Stimulated activated CD4-positive, alpha-beta T cell treated with anti-CD3 and anti-CD28 coated beads, Interleukin-15, amount 100 ng/mL, for 1 hour (primary cell): ENCODE measurements at regions not wholly inside any gene's neighbourhood (a gene's known extent, or its start where the extent isn't known, plus 50 kb on each side); places are given as distances from the start of the nearest gene placed in this dataset.
"Not testable (repeated sequence)": the region's sequence is repeated elsewhere in the genome, so short reads cannot be mapped to it uniquely, and the experiment has no call there.

Source experiments
- DNase-seq, 2 donors: peaks; one replicate each; pipeline ENCODE4 v3.0.0-alpha.2; 2020; ENCODE audit warnings: low read depth in 1 of 2, low spot score in 1 of 2

DNA sequence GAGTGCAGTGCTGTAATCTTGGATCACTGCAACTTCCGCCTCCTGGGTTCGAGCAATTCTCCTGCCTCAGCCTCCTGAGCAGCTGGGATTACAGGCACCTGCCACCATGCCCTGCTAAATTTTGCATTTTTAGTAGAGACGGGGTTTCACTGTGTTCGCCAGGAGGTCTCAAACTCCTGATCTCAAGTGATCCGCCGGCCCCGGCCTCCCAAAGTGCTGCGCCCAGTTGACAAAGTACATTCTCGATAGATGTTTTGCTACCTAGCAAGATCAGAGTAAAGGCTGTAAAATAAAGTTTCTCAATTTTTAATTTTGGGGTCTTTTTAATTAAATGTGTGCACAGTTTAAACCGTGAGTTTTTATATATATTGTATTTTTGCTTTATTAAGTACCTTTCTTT is 248.9 kb downstream of the CCER1 start:
- DNase-seq = no peak

DNA sequence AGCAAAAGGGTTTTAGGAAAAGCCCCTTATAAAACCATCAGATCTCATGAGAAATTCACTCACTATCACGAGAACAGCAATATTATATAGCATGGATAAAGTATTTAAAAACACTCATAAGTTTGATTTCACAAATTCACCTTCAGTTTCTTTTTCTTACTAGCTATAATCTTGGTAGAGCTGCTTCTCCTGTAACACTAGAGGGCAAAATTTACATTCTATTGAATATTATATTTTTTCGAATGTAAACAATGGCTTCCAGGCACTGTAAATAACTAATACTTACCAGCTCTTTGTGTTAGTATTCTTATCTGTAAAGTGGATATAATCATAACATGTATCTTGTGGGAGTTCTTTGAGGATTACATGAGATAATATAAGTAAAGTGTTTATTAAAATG is 259.6 kb downstream of the CCER1 start:
- no peak for DNase-seq

- DNase-seq = no peak
These were observed 264.9 kb downstream of the CCER1 start for GRCh38 chr12:90690120-90690519.

GRCh38 chr12:90687682-90688081 is 267.3 kb downstream of the CCER1 start:
- DNase-seq = not testable (repeated sequence)

- DNase-seq = no peak
These were observed 271.1 kb downstream of the CCER1 start for GRCh38 chr12:90683871-90684270.

DNA sequence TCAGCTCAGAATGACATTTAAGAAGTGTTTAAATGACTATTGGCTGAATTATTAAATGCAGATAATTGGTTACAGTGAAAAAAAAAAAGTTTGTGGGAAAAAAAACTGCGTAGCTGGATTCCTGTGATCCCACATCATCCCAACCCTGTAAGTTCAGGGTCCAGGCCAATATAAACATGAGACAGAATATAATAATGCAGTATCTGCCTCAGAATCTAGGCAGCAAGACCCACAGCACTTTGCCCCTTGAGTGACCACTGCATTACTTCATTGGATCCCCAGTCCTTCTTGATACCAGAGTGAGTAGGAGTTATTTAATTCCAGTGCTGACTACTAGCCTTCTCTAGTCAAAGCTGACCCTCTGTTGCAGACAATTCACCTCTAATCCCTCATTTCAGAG is 272.6 kb downstream of the CCER1 start:
- DNase-seq = no peak

DNA sequence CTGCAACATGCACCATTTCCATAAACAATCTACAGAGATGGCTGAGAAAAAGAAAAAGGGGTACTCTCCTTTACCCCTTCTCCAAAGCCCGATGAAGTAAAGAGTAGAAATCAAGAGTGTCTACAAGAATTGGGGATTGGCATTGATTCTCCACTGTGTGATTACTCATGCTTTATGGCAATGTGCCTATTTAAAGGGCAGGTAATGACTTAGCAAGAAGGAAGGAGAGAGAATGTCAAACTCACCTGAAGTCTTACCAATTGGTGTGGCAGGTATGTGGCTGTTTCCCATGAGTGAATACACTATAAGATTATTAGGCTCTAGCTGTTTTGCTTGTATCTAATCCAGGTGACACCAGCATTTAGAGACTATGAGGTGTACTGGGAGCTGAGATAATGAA is 275.3 kb downstream of the CCER1 start:
- DNase-seq = no peak

GRCh38 chr12:90677552-90677951 is 277.4 kb downstream of the CCER1 start:
- no peak for DNase-seq

- DNase-seq = no peak
These were observed 277.9 kb downstream of the CCER1 start for GRCh38 chr12:90677055-90677454.

DNA sequence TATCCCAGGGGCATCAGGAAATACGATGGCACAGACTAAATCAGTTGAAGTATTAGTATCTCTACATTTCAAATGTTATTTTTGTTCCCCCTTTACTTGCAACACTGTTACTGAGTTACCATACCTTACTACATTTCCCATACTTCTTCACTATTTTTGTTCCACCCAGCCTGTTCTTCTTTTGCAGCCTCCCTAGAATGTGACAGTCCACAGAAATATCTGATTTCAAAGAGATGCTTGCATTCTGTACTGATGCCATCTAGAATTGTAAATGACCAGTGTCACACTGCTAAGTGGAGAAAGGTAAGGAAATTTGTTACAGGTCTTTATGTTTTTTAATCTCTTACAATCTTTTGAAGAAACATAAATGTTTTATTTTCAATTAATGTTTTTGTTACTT is 279.9 kb downstream of the CCER1 start:
- DNase-seq = no peak

DNA sequence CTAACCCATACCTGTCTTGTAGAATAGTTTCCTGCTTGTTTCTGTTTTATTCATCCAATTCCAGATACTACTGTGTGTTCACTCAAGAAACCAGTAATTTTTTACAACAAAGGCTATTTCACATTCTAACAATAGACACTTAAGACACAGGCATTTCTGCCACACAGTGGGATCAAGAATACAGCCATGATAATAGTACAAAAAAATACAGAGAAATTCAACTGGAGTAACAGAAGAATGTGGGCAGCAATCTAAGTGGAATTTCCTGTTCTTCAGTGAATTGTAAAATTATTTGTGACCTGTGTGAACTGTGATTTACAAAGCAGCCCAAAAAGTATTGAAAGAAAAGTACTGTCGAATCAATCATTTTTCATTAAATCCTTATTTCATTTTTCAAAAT is 282.9 kb downstream of the CCER1 start:
- DNase-seq = no peak

DNA sequence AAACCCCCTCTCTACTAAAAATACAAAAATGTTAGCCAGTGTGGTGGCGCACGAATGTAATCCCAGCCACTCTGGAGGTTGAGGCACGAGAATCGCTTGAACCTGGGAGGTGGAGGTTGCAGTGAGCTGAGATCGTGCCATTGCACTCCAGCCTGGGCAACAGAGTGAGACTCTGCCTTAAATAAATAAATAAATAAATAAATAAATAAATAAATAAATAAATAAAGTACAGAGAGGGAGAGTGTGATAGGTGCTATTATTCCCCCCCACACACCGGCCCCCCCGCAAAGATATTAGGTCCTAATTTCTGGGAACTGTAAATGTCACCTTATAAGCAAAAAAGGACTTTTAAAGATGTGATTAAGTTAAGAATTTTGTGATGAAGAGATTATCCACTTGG is 291.0 kb downstream of the CCER1 start:
- not testable (repeated sequence) for DNase-seq

DNA sequence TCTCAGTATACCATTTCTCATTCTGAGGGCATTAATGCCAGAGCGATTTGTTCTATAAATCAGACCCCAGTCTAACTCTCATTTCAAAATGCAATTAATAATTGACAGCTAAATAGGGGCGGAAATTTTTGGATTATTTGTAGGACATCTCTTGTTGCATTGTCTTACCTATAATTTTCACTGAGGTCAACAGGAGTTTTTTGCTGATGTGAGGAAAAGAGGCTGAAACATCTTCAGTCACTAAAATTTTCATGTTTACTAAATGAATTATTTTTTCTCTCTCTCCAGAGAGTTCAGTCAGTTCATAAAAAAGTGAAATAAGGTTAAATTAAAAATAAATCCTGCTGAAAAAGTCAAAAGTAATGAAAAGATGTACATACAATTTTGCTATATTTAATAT is 295.9 kb downstream of the CCER1 start:
- DNase-seq = no peak

GRCh38 chr12:90653040-90653439 is 301.9 kb downstream of the CCER1 start:
- DNase-seq = no peak

GRCh38 chr12:90652280-90652679 is 302.7 kb downstream of the CCER1 start:
- no peak for DNase-seq

DNA sequence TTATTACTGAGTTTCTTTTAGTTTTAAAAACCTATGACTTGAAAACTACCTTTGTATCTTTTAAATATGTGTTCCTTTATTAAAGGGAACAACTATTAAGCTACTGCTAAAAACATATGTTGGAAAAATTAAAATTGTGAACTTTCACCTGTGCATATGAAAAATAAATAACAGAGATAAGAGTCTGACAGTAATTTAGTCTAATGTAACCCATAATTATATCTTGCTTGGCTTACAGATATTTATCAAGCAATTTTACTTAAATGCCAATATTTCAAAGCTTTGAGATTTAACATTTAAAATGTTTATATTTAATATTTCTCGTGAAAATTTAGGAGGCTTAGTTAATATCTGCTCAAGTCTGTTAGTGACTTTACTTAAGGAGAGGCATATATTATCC is 309.8 kb downstream of the CCER1 start:
- no peak for DNase-seq

- DNase-seq = no peak
These were observed 323.3 kb downstream of the CCER1 start for GRCh38 chr12:90631591-90632212.

- DNase-seq = no peak
These were observed 325.0 kb downstream of the CCER1 start for GRCh38 chr12:90630006-90630405.

GRCh38 chr12:90628213-90628612 is 326.8 kb downstream of the CCER1 start:
- DNase-seq = no peak

DNA sequence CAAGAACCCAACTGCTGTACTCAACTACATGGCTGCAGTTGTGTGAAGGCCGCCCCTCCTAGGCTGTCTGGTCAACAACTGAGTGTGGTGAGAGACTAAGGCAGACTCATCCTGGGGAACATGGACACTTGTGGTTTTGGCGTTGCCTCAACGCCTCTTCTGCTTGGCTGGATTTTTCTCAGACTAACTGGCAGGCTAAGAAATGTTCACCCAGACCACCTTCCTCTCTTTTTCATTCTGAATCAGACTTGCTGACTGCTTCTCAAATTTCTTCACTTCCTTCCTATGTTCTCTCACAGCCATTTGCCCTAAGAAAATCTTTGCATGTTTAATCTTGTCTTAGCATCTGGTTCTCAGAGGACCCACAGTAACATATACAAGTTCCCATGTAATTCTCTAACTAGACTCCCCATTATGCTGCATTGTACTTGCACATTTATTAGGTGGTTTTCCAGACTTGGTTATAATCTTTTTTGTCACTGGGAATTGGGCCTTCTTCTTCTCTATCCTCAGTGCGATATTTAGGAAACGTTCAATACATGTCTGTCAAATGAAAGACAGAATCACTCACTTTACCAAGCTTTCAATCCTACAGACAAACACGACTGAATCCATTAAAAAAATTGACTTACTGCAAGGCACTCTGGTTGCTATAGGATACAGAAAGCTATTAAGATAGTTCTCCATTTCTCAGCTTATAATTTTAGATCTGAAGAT is 327.6 kb downstream of the CCER1 start:
- DNase-seq = no peak

GRCh38 chr12:90622431-90622830 is 332.5 kb downstream of the CCER1 start:
- no peak for DNase-seq

- DNase-seq = no peak
These were observed 333.0 kb downstream of the CCER1 start for GRCh38 chr12:90621927-90622326.

DNA sequence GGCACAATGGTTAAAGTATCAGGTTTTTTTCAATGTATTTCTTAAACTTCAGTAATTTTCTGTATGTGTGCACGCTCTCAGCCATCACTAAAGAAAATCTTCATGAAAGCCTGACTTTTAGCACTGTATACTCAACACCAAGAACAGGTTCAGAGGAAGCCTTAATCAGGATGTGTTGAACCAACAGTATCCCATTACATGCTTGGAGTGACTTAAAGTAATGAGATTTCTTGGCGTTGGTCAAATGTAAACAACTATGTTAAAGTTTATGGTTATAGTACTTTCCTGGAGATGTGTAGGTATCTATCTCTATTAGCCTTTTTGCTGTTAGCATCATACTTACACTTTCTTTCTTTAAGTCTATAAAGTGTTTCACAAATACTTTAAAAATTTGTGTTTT is 335.0 kb downstream of the CCER1 start:
- DNase-seq = no peak
